ENCODE measurements at regions not wholly inside any gene's neighbourhood (a gene's known extent, or its start where the extent isn't known, plus 50 kb on each side); places are given as distances from the start of the nearest gene placed in this dataset.

DNA sequence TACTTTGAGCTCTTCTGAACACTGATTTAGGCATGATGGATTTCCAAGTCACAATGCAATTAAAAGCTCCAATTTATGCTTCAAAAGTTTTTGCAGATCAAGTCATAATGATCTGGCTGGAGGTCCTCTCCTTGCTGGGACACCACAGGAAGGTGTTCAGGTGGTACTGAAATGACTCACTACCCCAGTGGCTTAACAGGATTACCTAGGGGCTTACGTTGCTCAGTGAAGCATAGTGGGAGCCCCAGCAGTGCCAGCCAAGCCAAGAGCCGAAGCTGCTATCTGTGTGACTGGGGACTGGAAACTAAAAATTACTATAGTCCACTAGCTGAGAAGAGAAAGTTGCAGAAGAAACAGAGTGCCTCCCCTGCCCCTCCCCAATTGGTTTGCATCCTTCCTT is 110.1 kb upstream of the LPP start:
- TF ChIP-seq EP300 (IDR thresholded peaks at IDR 0.05) = no peak
- TF ChIP-seq, protein P1, sequence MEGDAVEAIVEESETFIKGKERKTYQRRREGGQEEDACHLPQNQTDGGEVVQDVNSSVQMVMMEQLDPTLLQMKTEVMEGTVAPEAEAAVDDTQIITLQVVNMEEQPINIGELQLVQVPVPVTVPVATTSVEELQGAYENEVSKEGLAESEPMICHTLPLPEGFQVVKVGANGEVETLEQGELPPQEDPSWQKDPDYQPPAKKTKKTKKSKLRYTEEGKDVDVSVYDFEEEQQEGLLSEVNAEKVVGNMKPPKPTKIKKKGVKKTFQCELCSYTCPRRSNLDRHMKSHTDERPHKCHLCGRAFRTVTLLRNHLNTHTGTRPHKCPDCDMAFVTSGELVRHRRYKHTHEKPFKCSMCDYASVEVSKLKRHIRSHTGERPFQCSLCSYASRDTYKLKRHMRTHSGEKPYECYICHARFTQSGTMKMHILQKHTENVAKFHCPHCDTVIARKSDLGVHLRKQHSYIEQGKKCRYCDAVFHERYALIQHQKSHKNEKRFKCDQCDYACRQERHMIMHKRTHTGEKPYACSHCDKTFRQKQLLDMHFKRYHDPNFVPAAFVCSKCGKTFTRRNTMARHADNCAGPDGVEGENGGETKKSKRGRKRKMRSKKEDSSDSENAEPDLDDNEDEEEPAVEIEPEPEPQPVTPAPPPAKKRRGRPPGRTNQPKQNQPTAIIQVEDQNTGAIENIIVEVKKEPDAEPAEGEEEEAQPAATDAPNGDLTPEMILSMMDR (IDR thresholded peaks at IDR 0.05) = no peak
- TF ChIP-seq POLR2A (IDR thresholded peaks at IDR 0.05) = no peak
